GM12891 (cell line): ENCODE measurements at regions not wholly inside any gene's neighbourhood (a gene's known extent, or its start where the extent isn't known, plus 50 kb on each side); places are given as distances from the start of the nearest gene placed in this dataset.

Source experiments
- PAX5 ChIP-seq: IDR thresholded peaks from 2 replicates; pipeline ENCODE4 v1.6.1; 2011; ENCODE audit warnings: low read length, moderate library complexity, mild to moderate bottlenecking; ENCODE audit not compliant: insufficient read depth, severe bottlenecking
- POLR2A ChIP-seq: IDR thresholded peaks from 2 replicates; pipeline ENCODE4 v1.6.1; 2011; ENCODE audit warnings: low read depth, low read length, control low read depth
- POLR2AphosphoS5 ChIP-seq: IDR thresholded peaks from 2 replicates; pipeline ENCODE4 v1.6.1; 2011; ENCODE audit warnings: low read depth, low read length, control low read depth
- POU2F2 ChIP-seq: IDR thresholded peaks from 2 replicates; pipeline ENCODE4 v1.6.1; 2011; ENCODE audit warnings: low read depth, mild to moderate bottlenecking, control low read depth, low read length, moderate library complexity
- SPI1 ChIP-seq: IDR thresholded peaks from 2 replicates; pipeline ENCODE4 v1.6.1; 2011; ENCODE audit warnings: low read depth, low read length, control low read depth
- TAF1 ChIP-seq: IDR thresholded peaks from 2 replicates; pipeline ENCODE4 v1.6.1; 2011; ENCODE audit warnings: low read depth, low read length, control low read depth

DNA sequence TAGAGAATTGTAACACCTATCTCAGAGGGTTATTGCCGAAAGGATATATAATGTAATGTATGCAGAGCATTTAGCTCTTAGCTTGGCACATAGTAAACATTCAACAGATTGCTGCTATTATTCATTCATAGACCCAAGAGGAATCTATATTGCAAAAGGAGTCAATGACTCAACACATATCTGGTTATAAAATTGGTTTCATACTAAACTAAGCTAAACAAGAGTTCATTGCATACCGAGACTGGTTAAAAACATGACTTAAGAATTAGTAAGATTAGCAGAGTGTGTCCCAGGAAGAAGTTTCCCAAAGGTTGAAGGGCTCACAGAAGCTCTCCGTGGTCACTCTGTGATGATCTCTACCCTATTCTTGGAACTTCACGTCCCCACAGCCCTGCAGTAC, 339.6 kb upstream of the CCNH start:
- TF ChIP-seq POLR2A = no peak
- TF ChIP-seq PAX5 = no peak
- TF ChIP-seq POLR2AphosphoS5 = no peak
- TF ChIP-seq SPI1 = no peak
- TF ChIP-seq TAF1 = no peak
- no peak for TF ChIP-seq POU2F2
